Body of pancreas (tissue), 4 donors: ENCODE measurements at regions not wholly inside any gene's neighbourhood (a gene's known extent, or its start where the extent isn't known, plus 50 kb on each side); places are given as distances from the start of the nearest gene placed in this dataset.
A peak's percentile ranks its signal among the peaks of the same experiment; 100 is the strongest.
"Not testable (repeated sequence)": the region's sequence is repeated elsewhere in the genome, so short reads cannot be mapped to it uniquely, and the experiment has no call there.

Experiments used
- ATAC-seq: fragments of 150-250 bp; one replicate; pipeline ENCODE4 v1.9.1; 2016
- DNase-seq, 4 donors: peaks; one replicate each; pipeline ENCODE4 v3.0.0-alpha.2; 2019
- H3K27ac ChIP-seq, 4 donors: fragments of 200-600 bp; sonication (generic); 1 replicate in 3 of 4; 2 replicates in 1 of 4; pipeline versions ENCODE4 v1.5.1 to v1.6.1; 2016 to 2019; ENCODE audit warnings: mild to moderate bottlenecking in 1 of 4, mixed read lengths in 1 of 4, moderate library complexity in 1 of 4
- H3K27me3 ChIP-seq, 2 donors: fragments of 200-600 bp; sonication (generic); one replicate each; pipeline ENCODE4 v1.6.0; 2016; ENCODE audit warnings: mild to moderate bottlenecking in 1 of 2
- H3K36me3 ChIP-seq, 2 donors: fragments of 200-600 bp; sonication (generic); replicated peaks in 1 of 2; 2 replicates each; pipeline ENCODE4 v1.5.1; 2016; ENCODE audit warnings: low read depth in 2 of 2; ENCODE audit not compliant: insufficient read depth in 1 of 2
- H3K4me1 ChIP-seq: fragments of 200-600 bp; sonication (generic); one replicate; pipeline ENCODE4 v1.6.0; 2016
- H3K4me3 ChIP-seq, 2 donors: fragments of 200-600 bp; sonication (generic); 1 replicate in 1 of 2; 2 replicates in 1 of 2; pipeline ENCODE4 v1.5.1; 2016 to 2019
- H3K9me3 ChIP-seq, 3 donors: fragments of 200-600 bp; sonication (generic); 1 replicate in 2 of 3; 2 replicates in 1 of 3; pipeline ENCODE4 v1.5.1; 2016
- POLR2A ChIP-seq, 3 donors: fragments of 450-650 bp; IDR thresholded peaks; one replicate each; pipeline ENCODE4 v1.6.1; 2016; ENCODE audit warnings: antibody characterized with exemption in 3 of 3, mild to moderate bottlenecking in 2 of 3
- WGBS, 2 donors: methylation state at CpG; one replicate each; pipeline ENCODE4 v1.1.5; 2017; 5-methylcytosine and 5-hydroxymethylcytosine counted together
- intact Hi-C: fragments of 100-400 bp; cut with DNase I; formaldehyde crosslinking; loops from one replicate; pipeline ENCODE4 v1.15.1; 2023
- TF ChIP-seq, protein P1 (sequence below), 7 experiments: fragments of 450-650 bp in 4 of 7; fragments of 200-600 bp in 3 of 7; sonication (generic) in 3 of 7; IDR thresholded peaks; one replicate each; pipeline ENCODE4 v1.5.1; 2016 to 2019; ENCODE audit warnings: antibody characterized with exemption in 7 of 7

DNA sequence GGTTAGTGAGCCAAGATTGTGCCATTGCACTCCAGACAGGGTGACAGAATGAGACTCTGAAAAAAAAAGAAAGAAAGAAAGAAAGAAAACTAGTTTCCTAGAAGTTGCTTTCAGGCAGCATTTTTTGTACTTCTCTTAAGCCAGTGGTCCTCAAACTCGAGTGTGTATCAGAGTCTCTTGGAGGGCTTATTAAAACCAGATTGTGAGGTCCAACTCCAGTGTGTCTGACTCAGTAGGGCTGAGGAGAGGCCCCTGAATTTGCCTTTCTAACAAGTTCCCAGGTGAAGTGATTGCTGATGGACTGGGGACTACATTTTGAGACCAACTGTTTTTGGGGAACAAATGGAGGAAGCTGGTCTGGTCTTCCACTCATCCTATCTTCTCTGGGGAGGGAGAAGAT, 57.5 kb upstream of the VSTM5 start:
- Histone ChIP-seq H3K4me3 (no peak overlapping the region), H3K9me3 (no peaks in the 10 kb centered on the region), H3K27me3 (no peaks in the 10 kb centered on the region), H3K4me1 (peaks cover 7% of the 10 kb centered on the region), H3K27ac (no peak overlapping the region), H3K36me3 (no peaks in the 10 kb centered on the region)
- DNase-seq (no peak), ATAC-seq (no peak)
- TF ChIP-seq, protein P1, sequence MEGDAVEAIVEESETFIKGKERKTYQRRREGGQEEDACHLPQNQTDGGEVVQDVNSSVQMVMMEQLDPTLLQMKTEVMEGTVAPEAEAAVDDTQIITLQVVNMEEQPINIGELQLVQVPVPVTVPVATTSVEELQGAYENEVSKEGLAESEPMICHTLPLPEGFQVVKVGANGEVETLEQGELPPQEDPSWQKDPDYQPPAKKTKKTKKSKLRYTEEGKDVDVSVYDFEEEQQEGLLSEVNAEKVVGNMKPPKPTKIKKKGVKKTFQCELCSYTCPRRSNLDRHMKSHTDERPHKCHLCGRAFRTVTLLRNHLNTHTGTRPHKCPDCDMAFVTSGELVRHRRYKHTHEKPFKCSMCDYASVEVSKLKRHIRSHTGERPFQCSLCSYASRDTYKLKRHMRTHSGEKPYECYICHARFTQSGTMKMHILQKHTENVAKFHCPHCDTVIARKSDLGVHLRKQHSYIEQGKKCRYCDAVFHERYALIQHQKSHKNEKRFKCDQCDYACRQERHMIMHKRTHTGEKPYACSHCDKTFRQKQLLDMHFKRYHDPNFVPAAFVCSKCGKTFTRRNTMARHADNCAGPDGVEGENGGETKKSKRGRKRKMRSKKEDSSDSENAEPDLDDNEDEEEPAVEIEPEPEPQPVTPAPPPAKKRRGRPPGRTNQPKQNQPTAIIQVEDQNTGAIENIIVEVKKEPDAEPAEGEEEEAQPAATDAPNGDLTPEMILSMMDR (IDR thresholded peaks at IDR 0.05): no peak
- no peak for TF ChIP-seq POLR2A (IDR thresholded peaks at IDR 0.05)
- 30 to 42% methylated on average over 1 of the region's 1 CpG for WGBS, 2 donors
- intact Hi-C loops: no loop called here

- Histone ChIP-seq H3K4me3 (no peak overlapping the region), H3K27me3 (no peaks in the 10 kb centered on the region), H3K36me3 (no peaks in the 10 kb centered on the region), H3K27ac (no peak overlapping the region), H3K9me3 (no peaks in the 10 kb centered on the region), H3K4me1 (peaks cover 7% of the 10 kb centered on the region)
- 39 to 53% methylated on average over 2 of the region's 2 CpGs for WGBS, 2 donors
- DNase-seq: no peak
- no peak for TF ChIP-seq POLR2A (IDR thresholded peaks at IDR 0.05)
- TF ChIP-seq, protein P1 (IDR thresholded peaks at IDR 0.05): no peak
- no peak for ATAC-seq
- intact Hi-C loops: no loop called here
Observed at GRCh38 chr11:93908689-93909088, 58.3 kb upstream of the VSTM5 start.

- Histone ChIP-seq H3K4me3 (no peak overlapping the region), H3K27ac (no peak overlapping the region), H3K9me3 (no peaks in the 10 kb centered on the region), H3K4me1 (no peaks in the 10 kb centered on the region), H3K27me3 (no peaks in the 10 kb centered on the region), H3K36me3 (no peaks in the 10 kb centered on the region)
- ATAC-seq (no peak), DNase-seq (no peak)
- WGBS, 2 donors: 70 to 71% methylated on average over 5 of the region's 5 CpGs
- TF ChIP-seq POLR2A (IDR thresholded peaks at IDR 0.05): no peak
- TF ChIP-seq, protein P1 (IDR thresholded peaks at IDR 0.05): no peak
- intact Hi-C loops: no loop called here
Observed at GRCh38 chr11:93917673-93918072, 67.3 kb upstream of the VSTM5 start.

GRCh38 chr11:93921695-93922468, 71.5 kb upstream of the VSTM5 start:
- no peaks in the 10 kb centered on the region for H3K27me3 ChIP-seq
- ATAC-seq (peak; percentile 68), DNase-seq (peak; percentile 36 to 63 (median 58))
- H3K27ac ChIP-seq: no peak overlapping the region
- H3K4me3 ChIP-seq: no peak overlapping the region
- TF ChIP-seq, protein P1 (IDR thresholded peaks at IDR 0.05): peak; percentile 25 to 77 (median 61)
- no peak for TF ChIP-seq POLR2A (IDR thresholded peaks at IDR 0.05)
- H3K9me3 ChIP-seq: no peaks in the 10 kb centered on the region
- intact Hi-C loops: no loop called here
- no peaks in the 10 kb centered on the region for H3K36me3 ChIP-seq
- H3K4me1 ChIP-seq: no peaks in the 10 kb centered on the region
- WGBS, 2 donors: 20% methylated on average over 7 of the region's 7 CpGs

DNA sequence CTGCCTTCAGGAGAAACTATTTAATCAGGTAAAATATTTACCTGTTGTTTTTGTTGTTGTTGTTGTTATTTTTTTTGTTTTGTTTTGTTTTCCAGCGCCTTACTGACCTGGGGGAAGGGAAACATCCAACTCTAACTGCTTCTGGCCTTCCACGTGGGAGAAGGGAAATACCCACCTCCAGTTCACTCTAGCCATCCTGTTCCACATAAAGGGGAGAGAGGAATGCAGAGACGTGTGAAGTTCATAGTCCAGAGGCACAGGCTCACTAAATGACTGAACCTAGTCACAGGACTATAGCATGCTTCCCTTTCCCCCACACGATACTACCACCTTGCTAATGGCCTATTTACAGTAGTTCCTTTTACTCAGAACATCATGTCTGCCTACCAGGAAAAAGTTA, 72.4 kb upstream of the VSTM5 start:
- no peak for DNase-seq
- TF ChIP-seq, protein P1 (IDR thresholded peaks at IDR 0.05): no peak
- TF ChIP-seq POLR2A (IDR thresholded peaks at IDR 0.05): no peak
- ATAC-seq: no peak
- intact Hi-C loops: no loop called here
- Histone ChIP-seq H3K9me3 (no peaks in the 10 kb centered on the region), H3K4me1 (no peaks in the 10 kb centered on the region), H3K27me3 (no peaks in the 10 kb centered on the region), H3K36me3 (no peaks in the 10 kb centered on the region), H3K27ac (no peak overlapping the region), H3K4me3 (no peak overlapping the region)
- 39 to 63% methylated on average over 4 of the region's 4 CpGs for WGBS, 2 donors

- WGBS, 2 donors: 88 to 92% methylated on average over 2 of the region's 2 CpGs
- H3K9me3 ChIP-seq, intact Hi-C loops, H3K27me3 ChIP-seq, H3K27ac ChIP-seq, DNase-seq, H3K4me3 ChIP-seq, ATAC-seq, H3K36me3 ChIP-seq, H3K4me1 ChIP-seq: not testable (repeated sequence)
Observed at GRCh38 chr11:93926099-93926498, 75.7 kb upstream of the VSTM5 start.
